MM.1S (cell line): ENCODE measurements at regions not wholly inside any gene's neighbourhood (a gene's known extent, or its start where the extent isn't known, plus 50 kb on each side); places are given as distances from the start of the nearest gene placed in this dataset.

Source experiments
- DNase-seq: peaks from one replicate; pipeline ENCODE4 v3.0.0-alpha.2; 2015
- H2AFZ ChIP-seq: fragments of 300-600 bp; sonication (generic); 2 replicates; pipeline ENCODE4 v1.6.0; 2016; ENCODE audit warnings: antibody characterized with exemption, low read length
- H3F3A ChIP-seq: fragments of 300-600 bp; sonication (generic); 2 replicates; pipeline ENCODE4 v1.6.1; 2016; ENCODE audit warnings: mild to moderate bottlenecking, antibody characterized with exemption, low read length, moderate library complexity, mixed read lengths; ENCODE audit not compliant: insufficient read depth
- H3K27ac ChIP-seq: fragments of 300-600 bp; sonication (generic); 2 replicates; pipeline ENCODE4 v1.5.1; 2016; ENCODE audit warnings: mild to moderate bottlenecking, low read length
- H3K27me3 ChIP-seq: fragments of 300-600 bp; sonication (generic); replicated peaks from 2 replicates; pipeline ENCODE4 v1.6.0; 2016; ENCODE audit warnings: low read length; ENCODE audit not compliant: insufficient read depth
- H3K36me3 ChIP-seq: fragments of 300-600 bp; sonication (generic); replicated peaks from 2 replicates; pipeline ENCODE4 v1.6.1; 2016; ENCODE audit warnings: mild to moderate bottlenecking, low read length, mixed read lengths; ENCODE audit not compliant: insufficient read depth
- H3K4me1 ChIP-seq: fragments of 300-600 bp; sonication (generic); 2 replicates; pipeline ENCODE4 v1.6.1; 2016; ENCODE audit warnings: low read length, mixed read lengths
- H3K4me2 ChIP-seq: fragments of 300-600 bp; sonication (generic); 2 replicates; pipeline ENCODE4 v1.6.0; 2016; ENCODE audit warnings: low read depth, low read length
- H3K4me3 ChIP-seq: fragments of 300-600 bp; sonication (generic); 2 replicates; pipeline ENCODE4 v1.5.1; 2016; ENCODE audit warnings: low read length, mixed read lengths
- H3K79me2 ChIP-seq: fragments of 300-600 bp; sonication (generic); 2 replicates; pipeline ENCODE4 v1.6.1; 2016; ENCODE audit warnings: mixed run types, low read length, mixed read lengths
- H3K9ac ChIP-seq: fragments of 300-600 bp; sonication (generic); 2 replicates; pipeline ENCODE4 v1.6.1; 2016; ENCODE audit warnings: low read length, mixed read lengths
- H3K9me2 ChIP-seq: fragments of 300-600 bp; sonication (generic); replicated peaks from 2 replicates; pipeline ENCODE4 v1.6.1; 2016; ENCODE audit warnings: mild to moderate bottlenecking, low read length, mixed read lengths; ENCODE audit not compliant: insufficient read depth
- H3K9me3 ChIP-seq: fragments of 300-600 bp; sonication (generic); replicated peaks from 2 replicates; pipeline ENCODE4 v1.6.1; 2016; ENCODE audit warnings: mild to moderate bottlenecking, low read length, mixed read lengths; ENCODE audit not compliant: insufficient read depth
- H4K20me1 ChIP-seq: fragments of 300-600 bp; sonication (generic); 2 replicates; pipeline ENCODE4 v1.6.1; 2016; ENCODE audit warnings: mild to moderate bottlenecking, low read length, moderate library complexity, mixed read lengths; ENCODE audit not compliant: insufficient read depth
- CTCF ChIP-seq: fragments of 300-600 bp; sonication (generic); IDR thresholded peaks from 2 replicates; pipeline ENCODE4 v1.5.1; 2016; ENCODE audit warnings: antibody characterized with exemption, low read length, mixed read lengths
- EZH2 ChIP-seq: fragments of 300-600 bp; sonication (generic); optimal IDR thresholded peaks from 2 replicates; pipeline ENCODE3; 2017; ENCODE audit warnings: low read depth, mild to moderate bottlenecking, antibody characterized with exemption, low read length, mixed read lengths
- EZH2phosphoT487 ChIP-seq: fragments of 300-600 bp; sonication (generic); IDR thresholded peaks from 2 replicates; pipeline ENCODE4 v1.6.1; 2018; ENCODE audit warnings: antibody characterized with exemption, low read length

GRCh38 chr4:134780244-134780643 lies 578.7 kb upstream of the PABPC4L start:
- no peaks in the 10 kb centered on the region for H3K9me3 ChIP-seq
- no peaks in the 10 kb centered on the region for H4K20me1 ChIP-seq
- H3K79me2 ChIP-seq = no peaks in the 10 kb centered on the region
- no peak for DNase-seq
- no peaks in the 10 kb centered on the region for H3K27me3 ChIP-seq
- H2AFZ ChIP-seq = no peak overlapping the region
- no peak overlapping the region for H3K4me3 ChIP-seq
- H3F3A ChIP-seq = no peaks in the 10 kb centered on the region
- no peak overlapping the region for H3K27ac ChIP-seq
- H3K9me2 ChIP-seq = no peaks in the 10 kb centered on the region
- H3K9ac ChIP-seq = no peak overlapping the region
- TF ChIP-seq EZH2phosphoT487 (no peak), EZH2 (no peak), CTCF (no peak)
- no peaks in the 10 kb centered on the region for H3K36me3 ChIP-seq
- no peaks in the 10 kb centered on the region for H3K4me1 ChIP-seq
- H3K4me2 ChIP-seq = no peak overlapping the region

- no peaks in the 10 kb centered on the region for H4K20me1 ChIP-seq
- TF ChIP-seq CTCF (no peak), EZH2 (no peak), EZH2phosphoT487 (no peak)
- H3F3A ChIP-seq = no peaks in the 10 kb centered on the region
- H3K27me3 ChIP-seq = no peaks in the 10 kb centered on the region
- H3K36me3 ChIP-seq = no peaks in the 10 kb centered on the region
- no peak overlapping the region for H3K9ac ChIP-seq
- H3K9me3 ChIP-seq = no peaks in the 10 kb centered on the region
- H3K79me2 ChIP-seq = no peaks in the 10 kb centered on the region
- H3K4me3 ChIP-seq = no peak overlapping the region
- H3K9me2 ChIP-seq = no peaks in the 10 kb centered on the region
- DNase-seq = peak; percentile 17
- no peak overlapping the region for H2AFZ ChIP-seq
- no peak overlapping the region for H3K27ac ChIP-seq
- H3K4me1 ChIP-seq = no peaks in the 10 kb centered on the region
- no peak overlapping the region for H3K4me2 ChIP-seq
Measured at GRCh38 chr4:134777606-134778005, 576.0 kb upstream of the PABPC4L start.

GRCh38 chr4:134773497-134774000 lies 572.0 kb upstream of the PABPC4L start:
- Histone ChIP-seq H3K9me2 (no peaks in the 10 kb centered on the region), H3F3A (no peaks in the 10 kb centered on the region), H3K79me2 (no peaks in the 10 kb centered on the region), H3K36me3 (no peaks in the 10 kb centered on the region), H4K20me1 (no peaks in the 10 kb centered on the region), H3K27ac (no peak overlapping the region), H3K27me3 (no peaks in the 10 kb centered on the region), H3K9ac (no peak overlapping the region), H3K4me1 (no peaks in the 10 kb centered on the region), H3K9me3 (no peaks in the 10 kb centered on the region), H3K4me3 (no peak overlapping the region), H3K4me2 (no peak overlapping the region), H2AFZ (no peak overlapping the region)
- no peak for TF ChIP-seq EZH2phosphoT487
- no peak for TF ChIP-seq EZH2
- TF ChIP-seq CTCF = no peak
- no peak for DNase-seq
